Vagina (tissue), 2 donors: ENCODE measurements at regions not wholly inside any gene's neighbourhood (a gene's known extent, or its start where the extent isn't known, plus 50 kb on each side); places are given as distances from the start of the nearest gene placed in this dataset.

Experiments used
- DNase-seq, 2 donors: peaks; one replicate each; pipeline ENCODE4 v3.0.0-alpha.2; 2017; ENCODE audit errors: extremely low spot score in 2 of 2
- H3K27ac ChIP-seq: fragments of 200-600 bp; sonication (generic); one replicate; pipeline ENCODE4 v1.5.1; 2019
- H3K27me3 ChIP-seq: fragments of 200-600 bp; sonication (generic); one replicate; pipeline ENCODE4 v1.5.1; 2019
- H3K36me3 ChIP-seq, 2 donors: fragments of 200-600 bp; sonication (generic); one replicate each; pipeline ENCODE4 v1.5.1; 2017 to 2019
- H3K4me1 ChIP-seq: fragments of 200-600 bp; sonication (generic); one replicate; pipeline ENCODE4 v1.5.1; 2019
- H3K4me3 ChIP-seq, 2 donors: fragments of 200-600 bp; sonication (generic); 1 replicate in 1 of 2; 2 replicates in 1 of 2; pipeline ENCODE4 v1.5.1; 2016 to 2019
- H3K9me3 ChIP-seq: fragments of 200-600 bp; sonication (generic); one replicate; pipeline ENCODE4 v1.5.1; 2019
- CTCF ChIP-seq, 3 experiments: fragments of 450-650 bp in 2 of 3; fragments of 200-600 bp in 1 of 3; sonication (generic) in 1 of 3; IDR thresholded peaks; one replicate each; pipeline ENCODE4 v1.5.1; 2017 to 2019; ENCODE audit warnings: antibody characterized with exemption in 3 of 3, mild to moderate bottlenecking in 2 of 3, moderate library complexity in 2 of 3
- POLR2A ChIP-seq, 2 donors: fragments of 450-650 bp; IDR thresholded peaks; one replicate each; pipeline ENCODE4 v1.6.1; 2017; ENCODE audit warnings: antibody characterized with exemption in 2 of 2, mild to moderate bottlenecking in 2 of 2, moderate library complexity in 2 of 2
- POLR2AphosphoS5 ChIP-seq, 2 donors: sonication (generic); formaldehyde crosslinking; IDR thresholded peaks; one replicate each; pipeline ENCODE4 v1.9.0; 2017; ENCODE audit warnings: antibody characterized with exemption in 2 of 2, mild to moderate bottlenecking in 2 of 2, low read depth in 1 of 2; ENCODE audit not compliant: insufficient read depth in 1 of 2
- intact Hi-C: fragments of 100-400 bp; cut with DNase I; formaldehyde crosslinking; loops from one replicate; pipeline ENCODE4 v1.15.1; 2023

GRCh38 chr20:43309266-43309665 lies 119.6 kb upstream of the PTPRT start:
- Histone ChIP-seq H3K27ac (no peak overlapping the region), H3K4me3 (no peak overlapping the region), H3K9me3 (no peaks in the 10 kb centered on the region), H3K27me3 (no peaks in the 10 kb centered on the region), H3K36me3 (no peaks in the 10 kb centered on the region), H3K4me1 (no peaks in the 10 kb centered on the region)
- TF ChIP-seq POLR2A (IDR thresholded peaks at IDR 0.05) (no peak), CTCF (IDR thresholded peaks at IDR 0.05) (no peak), POLR2AphosphoS5 (IDR thresholded peaks at IDR 0.05; ENCODE audit: insufficient read depth in 1 of 2, low read depth in 1 of 2) (no peak)
- DNase-seq, result no peak
- intact Hi-C loops, result no loop called here

GRCh38 chr20:43306837-43307236 lies 117.1 kb upstream of the PTPRT start:
- H3K4me1 ChIP-seq, result no peaks in the 10 kb centered on the region
- intact Hi-C loops, result no loop called here
- H3K36me3 ChIP-seq, result no peaks in the 10 kb centered on the region
- no peak for DNase-seq
- no peak for TF ChIP-seq CTCF (IDR thresholded peaks at IDR 0.05)
- TF ChIP-seq POLR2AphosphoS5 (IDR thresholded peaks at IDR 0.05; ENCODE audit: insufficient read depth in 1 of 2, low read depth in 1 of 2), result no peak
- TF ChIP-seq POLR2A (IDR thresholded peaks at IDR 0.05), result no peak
- no peaks in the 10 kb centered on the region for H3K27me3 ChIP-seq
- H3K9me3 ChIP-seq, result no peaks in the 10 kb centered on the region
- no peak overlapping the region for H3K4me3 ChIP-seq
- H3K27ac ChIP-seq, result no peak overlapping the region

DNA sequence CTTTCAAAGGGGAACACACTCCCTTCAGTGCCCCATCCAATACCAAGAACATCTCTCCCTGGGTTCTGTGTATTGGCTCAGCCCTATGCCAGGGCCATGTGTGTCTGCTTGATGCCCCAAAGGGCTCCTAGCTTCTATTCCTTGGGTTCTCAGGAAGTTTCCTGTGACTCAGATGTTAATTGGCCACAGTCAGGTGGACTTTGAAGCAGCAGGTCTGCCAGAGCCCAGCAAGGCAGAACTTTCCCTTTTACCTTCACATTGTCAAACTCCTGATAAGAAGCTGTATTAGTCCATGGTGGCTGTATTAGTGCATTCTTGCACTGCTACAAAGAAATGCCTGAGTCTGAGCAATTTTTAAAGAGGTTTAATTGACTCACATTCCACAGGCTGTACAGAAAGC lies 116.0 kb upstream of the PTPRT start:
- H3K27ac ChIP-seq, result no peak overlapping the region
- H3K36me3 ChIP-seq, result no peaks in the 10 kb centered on the region
- no peaks in the 10 kb centered on the region for H3K9me3 ChIP-seq
- H3K4me1 ChIP-seq, result no peaks in the 10 kb centered on the region
- intact Hi-C loops, result no loop called here
- no peaks in the 10 kb centered on the region for H3K27me3 ChIP-seq
- H3K4me3 ChIP-seq, result no peak overlapping the region
- DNase-seq, result no peak
- TF ChIP-seq POLR2AphosphoS5 (IDR thresholded peaks at IDR 0.05; ENCODE audit: insufficient read depth in 1 of 2, low read depth in 1 of 2), result no peak

GRCh38 chr20:43304598-43304997 lies 114.9 kb upstream of the PTPRT start:
- Histone ChIP-seq H3K36me3 (no peaks in the 10 kb centered on the region), H3K9me3 (no peaks in the 10 kb centered on the region), H3K27ac (no peak overlapping the region), H3K4me3 (no peak overlapping the region), H3K4me1 (no peaks in the 10 kb centered on the region), H3K27me3 (no peaks in the 10 kb centered on the region)
- DNase-seq, result no peak
- TF ChIP-seq CTCF (IDR thresholded peaks at IDR 0.05) (no peak), POLR2A (IDR thresholded peaks at IDR 0.05) (no peak), POLR2AphosphoS5 (IDR thresholded peaks at IDR 0.05; ENCODE audit: insufficient read depth in 1 of 2, low read depth in 1 of 2) (no peak)
- intact Hi-C loops, result no loop called here

DNA sequence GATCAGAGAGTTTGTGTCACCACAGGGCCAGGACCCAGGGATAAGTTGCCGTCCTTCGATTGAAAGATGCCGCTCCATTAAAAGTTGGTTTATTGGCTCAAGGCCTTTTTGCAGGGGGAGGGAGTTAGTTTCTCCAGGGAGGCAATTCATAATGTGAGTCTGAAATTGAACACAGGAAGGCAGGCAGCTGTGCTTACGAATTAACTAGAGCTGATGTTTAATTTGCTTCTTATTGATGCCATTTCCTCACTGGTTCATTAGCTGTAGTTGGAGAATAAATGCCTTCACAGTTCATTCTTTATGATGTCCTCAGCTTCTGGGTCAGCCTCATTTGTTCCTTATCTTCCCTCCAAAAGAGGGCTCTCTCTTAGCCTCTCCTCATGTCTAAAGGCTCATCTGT lies 113.2 kb upstream of the PTPRT start:
- no peak overlapping the region for H3K27ac ChIP-seq
- H3K36me3 ChIP-seq, result no peaks in the 10 kb centered on the region
- no peak overlapping the region for H3K4me3 ChIP-seq
- no peak for DNase-seq
- H3K4me1 ChIP-seq, result no peaks in the 10 kb centered on the region
- TF ChIP-seq POLR2A (IDR thresholded peaks at IDR 0.05) (no peak), CTCF (IDR thresholded peaks at IDR 0.05) (no peak), POLR2AphosphoS5 (IDR thresholded peaks at IDR 0.05; ENCODE audit: insufficient read depth in 1 of 2, low read depth in 1 of 2) (no peak)
- no peaks in the 10 kb centered on the region for H3K9me3 ChIP-seq
- no peaks in the 10 kb centered on the region for H3K27me3 ChIP-seq
- intact Hi-C loops, result no loop called here

- Histone ChIP-seq H3K27ac (no peak overlapping the region), H3K36me3 (no peaks in the 10 kb centered on the region), H3K4me3 (no peak overlapping the region), H3K27me3 (no peaks in the 10 kb centered on the region), H3K9me3 (no peaks in the 10 kb centered on the region), H3K4me1 (no peaks in the 10 kb centered on the region)
- no peak for DNase-seq
- TF ChIP-seq CTCF (IDR thresholded peaks at IDR 0.05) (no peak), POLR2AphosphoS5 (IDR thresholded peaks at IDR 0.05; ENCODE audit: insufficient read depth in 1 of 2, low read depth in 1 of 2) (no peak), POLR2A (IDR thresholded peaks at IDR 0.05) (no peak)
- intact Hi-C loops, result no loop called here
Observed at GRCh38 chr20:43300901-43301300, 111.2 kb upstream of the PTPRT start.
